ENCODE measurements at regions not wholly inside any gene's neighbourhood (a gene's known extent, or its start where the extent isn't known, plus 50 kb on each side); places are given as distances from the start of the nearest gene placed in this dataset.
"Not testable (repeated sequence)": the region's sequence is repeated elsewhere in the genome, so short reads cannot be mapped to it uniquely, and the experiment has no call there.

GRCh38 chr14:83709116-83709515, 1820.8 kb upstream of the FLRT2 start:
- H3K36me3 ChIP-seq, result no peaks in the 10 kb centered on the region
- no peak overlapping the region for H3K27ac ChIP-seq
- intact Hi-C loops (cut with DNase I), result no loop called here
- H3K4me1 ChIP-seq, result no peaks in the 10 kb centered on the region
- DNase-seq, result no peak
- TF ChIP-seq CTCF (IDR thresholded peaks at IDR 0.05), result no peak
- no peak for TF ChIP-seq POLR2A (IDR thresholded peaks at IDR 0.05)
- no peaks in the 10 kb centered on the region for H3K9me3 ChIP-seq
- no peaks in the 10 kb centered on the region for H3K27me3 ChIP-seq
- no peak overlapping the region for H3K4me3 ChIP-seq (replicated peaks in 1 of 3)

GRCh38 chr14:83711046-83711445, 1818.9 kb upstream of the FLRT2 start:
- Histone ChIP-seq H3K9me3 (no peaks in the 10 kb centered on the region), H3K27ac (no peak overlapping the region), H3K4me1 (no peaks in the 10 kb centered on the region), H3K27me3 (no peaks in the 10 kb centered on the region), H3K36me3 (no peaks in the 10 kb centered on the region), H3K4me3 (replicated peaks in 1 of 3) (no peak overlapping the region)
- WGBS, 2 donors, result 94 to 97% methylated on average over 2 of the region's 2 CpGs
- TF ChIP-seq CTCF (IDR thresholded peaks at IDR 0.05) (no peak), POLR2A (IDR thresholded peaks at IDR 0.05) (no peak)
- DNase-seq, result no peak
- intact Hi-C loops (cut with DNase I), result no loop called here

- intact Hi-C loops (cut with DNase I), result no loop called here
- H3K9me3 ChIP-seq, result no peaks in the 10 kb centered on the region
- no peak overlapping the region for H3K4me3 ChIP-seq (replicated peaks in 1 of 3)
- TF ChIP-seq POLR2A (IDR thresholded peaks at IDR 0.05) (no peak), CTCF (IDR thresholded peaks at IDR 0.05) (no peak)
- DNase-seq, result no peak
- H3K4me1 ChIP-seq, result no peaks in the 10 kb centered on the region
- H3K27me3 ChIP-seq, result no peaks in the 10 kb centered on the region
- no peak overlapping the region for H3K27ac ChIP-seq
- 59 to 79% methylated on average over 2 of the region's 2 CpGs for WGBS, 2 donors
- no peaks in the 10 kb centered on the region for H3K36me3 ChIP-seq
These were observed 1817.4 kb upstream of the FLRT2 start for GRCh38 chr14:83712418-83713129.

GRCh38 chr14:83713732-83714131, 1816.2 kb upstream of the FLRT2 start:
- no peaks in the 10 kb centered on the region for H3K9me3 ChIP-seq
- no peaks in the 10 kb centered on the region for H3K36me3 ChIP-seq
- no peak for TF ChIP-seq CTCF (IDR thresholded peaks at IDR 0.05)
- no peak for TF ChIP-seq POLR2A (IDR thresholded peaks at IDR 0.05)
- H3K27ac ChIP-seq, result no peak overlapping the region
- intact Hi-C loops (cut with DNase I), result no loop called here
- no peak overlapping the region for H3K4me3 ChIP-seq (replicated peaks in 1 of 3)
- H3K4me1 ChIP-seq, result no peaks in the 10 kb centered on the region
- no peak for DNase-seq
- H3K27me3 ChIP-seq, result no peaks in the 10 kb centered on the region
- WGBS, 2 donors, result 84 to 91% methylated on average over 2 of the region's 2 CpGs

GRCh38 chr14:83714151-83714550, 1815.8 kb upstream of the FLRT2 start:
- TF ChIP-seq POLR2A (IDR thresholded peaks at IDR 0.05) (no peak), CTCF (IDR thresholded peaks at IDR 0.05) (no peak)
- DNase-seq, result no peak
- Histone ChIP-seq H3K9me3 (no peaks in the 10 kb centered on the region), H3K27me3 (no peaks in the 10 kb centered on the region), H3K27ac (no peak overlapping the region), H3K4me1 (no peaks in the 10 kb centered on the region), H3K4me3 (replicated peaks in 1 of 3) (no peak overlapping the region), H3K36me3 (no peaks in the 10 kb centered on the region)
- intact Hi-C loops (cut with DNase I), result no loop called here

- H3K36me3 ChIP-seq; intact Hi-C loops (cut with DNase I); H3K4me3 ChIP-seq (replicated peaks in 1 of 3); DNase-seq; H3K4me1 ChIP-seq; H3K27ac ChIP-seq; H3K9me3 ChIP-seq; H3K27me3 ChIP-seq: not testable (repeated sequence)
- WGBS, 2 donors, result 96 to 98% methylated on average over 12 of the region's 12 CpGs
These were observed 1810.5 kb upstream of the FLRT2 start for GRCh38 chr14:83719435-83719834.
